Keratinocyte (primary cell): ENCODE measurements at regions not wholly inside any gene's neighbourhood (a gene's known extent, or its start where the extent isn't known, plus 50 kb on each side); places are given as distances from the start of the nearest gene placed in this dataset.

Experiments
- DNase-seq: peaks from one replicate; pipeline ENCODE4 v3.0.0-alpha.2; 2011; ENCODE audit warnings: low read depth, missing footprints, low spot score
- FAIRE-seq: peaks from 2 replicates; lab custom pipeline; 2011; peaks lifted over from hg19 to GRCh38; lab: Jason Lieb, UNC
- H2AFZ ChIP-seq: 2 replicates; pipeline ENCODE4 v1.6.0; 2012; ENCODE audit warnings: low read length, control low read depth, inconsistent platforms; ENCODE audit not compliant: control insufficient read depth
- H3K27ac ChIP-seq: 2 replicates; pipeline ENCODE4 v1.5.1; 2011; ENCODE audit warnings: low read length; ENCODE audit not compliant: control insufficient read depth, insufficient read depth
- H3K27me3 ChIP-seq: 3 replicates; pipeline ENCODE4 v1.6.0; 2011; ENCODE audit warnings: low read length; ENCODE audit not compliant: control insufficient read depth, insufficient read depth; ENCODE audit errors: extremely low read depth
- H3K36me3 ChIP-seq, 2 experiments: 2 replicates in 1 of 2; 3 replicates in 1 of 2; pipeline ENCODE4 v1.5.1; 2011; ENCODE audit warnings: low read length in 2 of 2, mild to moderate bottlenecking in 1 of 2; ENCODE audit not compliant: control insufficient read depth in 2 of 2, insufficient read depth in 2 of 2; ENCODE audit errors: extremely low read depth in 1 of 2
- H3K4me1 ChIP-seq: 3 replicates; pipeline ENCODE4 v1.5.1; 2011; ENCODE audit warnings: low read length; ENCODE audit not compliant: control insufficient read depth, insufficient read depth; ENCODE audit errors: extremely low read depth
- H3K4me2 ChIP-seq: 3 replicates; pipeline ENCODE4 v1.6.0; 2011; ENCODE audit warnings: low read depth, low read length; ENCODE audit not compliant: control insufficient read depth, insufficient read depth; ENCODE audit errors: extremely low read depth
- H3K4me3 ChIP-seq, 3 experiments: fragments of 200-600 bp in 1 of 3; sonication (generic) in 1 of 3; 2 replicates in 2 of 3; 3 replicates in 1 of 3; pipeline ENCODE4 v1.5.1; 2011 to 2016; ENCODE audit warnings: low read length in 3 of 3, mild to moderate bottlenecking in 3 of 3, control low read depth in 2 of 3, inconsistent platforms in 1 of 3, low read depth in 1 of 3, mixed read lengths in 1 of 3, mixed run types in 1 of 3, moderate library complexity in 1 of 3; ENCODE audit not compliant: control insufficient read depth in 2 of 3, insufficient read depth in 2 of 3; ENCODE audit errors: extremely low read depth in 1 of 3
- H3K79me2 ChIP-seq: 2 replicates; pipeline ENCODE4 v1.6.0; 2012; ENCODE audit warnings: low read length; ENCODE audit not compliant: control insufficient read depth, insufficient read depth
- H3K9ac ChIP-seq: 3 replicates; pipeline ENCODE4 v1.6.0; 2011; ENCODE audit warnings: low read length; ENCODE audit not compliant: control insufficient read depth, insufficient read depth; ENCODE audit errors: extremely low read depth
- H3K9me1 ChIP-seq: 3 replicates; pipeline ENCODE4 v1.6.0; 2011; ENCODE audit warnings: low read length; ENCODE audit not compliant: control insufficient read depth, insufficient read depth; ENCODE audit errors: extremely low read depth
- H3K9me3 ChIP-seq: 2 replicates; pipeline ENCODE4 v1.5.1; 2012; ENCODE audit warnings: low read depth, low read length; ENCODE audit not compliant: control insufficient read depth
- H4K20me1 ChIP-seq: 3 replicates; pipeline ENCODE4 v1.6.0; 2011; ENCODE audit warnings: low read length; ENCODE audit not compliant: control insufficient read depth, insufficient read depth; ENCODE audit errors: extremely low read depth
- CTCF ChIP-seq, 3 experiments: IDR thresholded peaks in 1 of 3; conservative IDR thresholded peaks in 1 of 3; optimal IDR thresholded peaks in 1 of 3; 2 replicates in 2 of 3; 3 replicates in 1 of 3; pipeline versions ENCODE3 to v1.5.1; 2011; ENCODE audit warnings: low read length in 3 of 3, mild to moderate bottlenecking in 3 of 3, moderate library complexity in 2 of 3, control low read depth in 1 of 3, inconsistent platforms in 1 of 3; ENCODE audit not compliant: insufficient read depth in 2 of 3; ENCODE audit errors: extremely low read depth in 1 of 3
- EZH2 ChIP-seq: IDR thresholded peaks from one replicate; pipeline ENCODE4 v1.6.1; 2012; ENCODE audit warnings: inconsistent platforms, mild to moderate bottlenecking, low read length, moderate library complexity
- dilution Hi-C: fragments of 300-500 bp; cut with MboI; formaldehyde crosslinking; loops from one replicate; pipeline ENCODE4 v1.7.0; 2020; ENCODE audit warnings: low sequenced_read_pairs; ENCODE audit not compliant: extremely low pct_ligation_motif_present

GRCh38 chr6:14442242-14442641 lies 324.7 kb downstream of the CD83 start:
- H3K79me2 ChIP-seq: no peaks in the 10 kb centered on the region
- H4K20me1 ChIP-seq: no peaks in the 10 kb centered on the region
- DNase-seq (no peak), FAIRE-seq (no peak)
- H3K36me3 ChIP-seq: no peaks in the 10 kb centered on the region
- dilution Hi-C loops: no loop called here
- H3K27me3 ChIP-seq: no peaks in the 10 kb centered on the region
- no peak overlapping the region for H3K4me3 ChIP-seq
- no peaks in the 10 kb centered on the region for H3K9me1 ChIP-seq
- H3K9me3 ChIP-seq: no peaks in the 10 kb centered on the region
- H3K9ac ChIP-seq: no peak overlapping the region
- H2AFZ ChIP-seq: no peak overlapping the region
- H3K4me1 ChIP-seq: peaks cover 5% of the 10 kb centered on the region
- TF ChIP-seq CTCF (optimal IDR thresholded peaks at IDR 0.05 in 1 of 3, IDR thresholded peaks at IDR 0.05 in 1 of 3, conservative IDR thresholded peaks at IDR 0.05 in 1 of 3; ENCODE audit: extremely low read depth in 1 of 3, insufficient read depth in 2 of 3, low read length in 3 of 3) (no peak), EZH2 (no peak)
- no peak overlapping the region for H3K27ac ChIP-seq
- H3K4me2 ChIP-seq: no peak overlapping the region

- FAIRE-seq: no peak
These were observed 326.2 kb downstream of the CD83 start for GRCh38 chr6:14443629-14444268.

More at GRCh38 chr6:14443629-14444268, 326.2 kb downstream of the CD83 start:
- Histone ChIP-seq H4K20me1 (no peaks in the 10 kb centered on the region), H3K9ac (no peak overlapping the region), H3K27ac (no peak overlapping the region), H3K9me3 (no peaks in the 10 kb centered on the region), H3K9me1 (no peaks in the 10 kb centered on the region), H2AFZ (no peak overlapping the region), H3K4me3 (no peak overlapping the region), H3K4me2 (no peak overlapping the region), H3K79me2 (no peaks in the 10 kb centered on the region), H3K27me3 (no peaks in the 10 kb centered on the region), H3K4me1 (peaks cover 13% of the 10 kb centered on the region), H3K36me3 (no peaks in the 10 kb centered on the region)
- TF ChIP-seq CTCF (optimal IDR thresholded peaks at IDR 0.05 in 1 of 3, IDR thresholded peaks at IDR 0.05 in 1 of 3, conservative IDR thresholded peaks at IDR 0.05 in 1 of 3; ENCODE audit: extremely low read depth in 1 of 3, insufficient read depth in 2 of 3, low read length in 3 of 3) (no peak), EZH2 (no peak)
- dilution Hi-C loops: no loop called here
- no peak for DNase-seq
